ENCODE measurements at regions not wholly inside any gene's neighbourhood (a gene's known extent, or its start where the extent isn't known, plus 50 kb on each side); places are given as distances from the start of the nearest gene placed in this dataset.

DNA sequence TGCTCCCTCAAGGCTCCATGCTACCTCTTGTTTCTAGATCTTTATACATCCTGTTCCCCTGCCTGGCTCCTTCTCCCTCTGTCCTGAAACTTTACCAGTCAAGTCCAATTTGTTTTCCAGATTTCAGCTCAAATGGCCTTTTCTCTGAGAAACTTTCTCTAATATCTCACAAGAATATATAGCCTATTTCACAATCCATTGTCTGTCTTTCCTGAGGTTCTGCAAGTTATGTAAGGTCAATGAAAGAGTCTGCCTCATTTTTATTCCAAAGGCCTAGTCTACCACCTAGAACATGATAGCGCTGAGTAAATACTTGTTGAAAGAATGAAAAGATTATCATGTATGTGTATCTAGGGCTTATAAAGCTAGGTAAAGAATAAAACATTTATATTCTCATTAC, 348.8 kb downstream of the SPRY2 start (continued):
- no peak for TF ChIP-seq RFX5 (IDR thresholded peaks at IDR 0.05; ENCODE audit: low read depth, low read length)
- TF ChIP-seq E4F1 (IDR thresholded peaks at IDR 0.05; ENCODE audit: borderline replicate concordance, partially characterized antibody), result no peak
- TF ChIP-seq NFIC (IDR thresholded peaks at IDR 0.05; ENCODE audit: low read depth, low read length), result no peak
- no peak for TF ChIP-seq ZNF622 (IDR thresholded peaks at IDR 0.05)
- no peak for TF ChIP-seq CREB1 (IDR thresholded peaks at IDR 0.05; ENCODE audit: low read depth)
- TF ChIP-seq NR2C1 (IDR thresholded peaks at IDR 0.05), result no peak

DNA sequence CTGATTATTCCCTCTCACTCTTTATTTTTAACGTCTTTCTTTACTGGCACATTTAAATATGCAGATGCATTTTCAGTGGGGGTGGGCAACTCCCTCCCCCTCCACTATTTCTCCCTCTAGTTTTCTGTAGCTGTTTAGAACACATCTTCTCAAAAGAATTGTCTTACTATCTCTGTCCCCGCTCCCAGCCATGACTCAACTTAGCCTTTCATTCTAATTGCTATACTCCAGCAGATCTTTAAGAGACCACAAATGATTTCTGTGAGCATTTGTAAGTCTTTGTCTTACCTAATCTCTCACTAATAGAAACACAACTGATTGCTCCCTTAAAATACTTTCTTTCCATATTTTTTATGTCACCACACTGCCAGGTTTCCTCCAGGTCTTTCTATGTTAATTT, 350.9 kb downstream of the SPRY2 start:
- DNase-seq (ENCODE audit: low read depth, low spot score) (no peak), ATAC-seq (no peak), FAIRE-seq (no peak)
- Histone ChIP-seq H3K4me1 (ENCODE audit: control insufficient read depth, insufficient read depth, low read length) (no peaks in the 10 kb centered on the region), H3K36me3 (ENCODE audit: control insufficient read depth in 2 of 2, insufficient read depth in 2 of 2, low read length in 1 of 2) (no peaks in the 10 kb centered on the region), H3K27ac (ENCODE audit: control insufficient read depth, insufficient read depth) (no peak overlapping the region), H4K20me1 (ENCODE audit: control insufficient read depth, insufficient read depth) (no peaks in the 10 kb centered on the region), H3K9ac (ENCODE audit: control insufficient read depth, insufficient read depth, low read length) (no peak overlapping the region), H3K4me2 (ENCODE audit: control insufficient read depth, insufficient read depth) (no peak overlapping the region), H3K9me3 (replicated peaks; ENCODE audit: control insufficient read depth, insufficient read depth, low read length) (no peaks in the 10 kb centered on the region), H3K79me2 (ENCODE audit: control insufficient read depth, insufficient read depth, low read length) (no peaks in the 10 kb centered on the region), H3K27me3 (replicated peaks in 1 of 2; ENCODE audit: control insufficient read depth in 2 of 2, insufficient read depth in 2 of 2, low read length in 1 of 2) (no peaks in the 10 kb centered on the region), H3K4me3 (no peak overlapping the region), H2AFZ (ENCODE audit: control insufficient read depth, low read depth, low read length) (no peak overlapping the region)
- TF ChIP-seq FOXM1 (IDR thresholded peaks at IDR 0.05; ENCODE audit: low read depth, low read length) (no peak), RB1 (IDR thresholded peaks at IDR 0.05; ENCODE audit: borderline replicate concordance) (no peak), PAX8 (IDR thresholded peaks at IDR 0.05) (no peak), HCFC1 (IDR thresholded peaks at IDR 0.05; ENCODE audit: low read length) (no peak), CHD2 (IDR thresholded peaks at IDR 0.05; ENCODE audit: borderline replicate concordance, low read depth, low read length) (no peak), NFIC (IDR thresholded peaks at IDR 0.05; ENCODE audit: low read depth, low read length) (no peak), RCOR1 (conservative IDR thresholded peaks at IDR 0.05; ENCODE audit: low read depth, low read length) (no peak)
- TF ChIP-seq, protein P1, sequence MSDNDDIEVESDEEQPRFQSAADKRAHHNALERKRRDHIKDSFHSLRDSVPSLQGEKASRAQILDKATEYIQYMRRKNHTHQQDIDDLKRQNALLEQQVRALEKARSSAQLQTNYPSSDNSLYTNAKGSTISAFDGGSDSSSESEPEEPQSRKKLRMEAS (IDR thresholded peaks at IDR 0.05; ENCODE audit: low read depth, low read length), result no peak
- TF ChIP-seq, protein P2, sequence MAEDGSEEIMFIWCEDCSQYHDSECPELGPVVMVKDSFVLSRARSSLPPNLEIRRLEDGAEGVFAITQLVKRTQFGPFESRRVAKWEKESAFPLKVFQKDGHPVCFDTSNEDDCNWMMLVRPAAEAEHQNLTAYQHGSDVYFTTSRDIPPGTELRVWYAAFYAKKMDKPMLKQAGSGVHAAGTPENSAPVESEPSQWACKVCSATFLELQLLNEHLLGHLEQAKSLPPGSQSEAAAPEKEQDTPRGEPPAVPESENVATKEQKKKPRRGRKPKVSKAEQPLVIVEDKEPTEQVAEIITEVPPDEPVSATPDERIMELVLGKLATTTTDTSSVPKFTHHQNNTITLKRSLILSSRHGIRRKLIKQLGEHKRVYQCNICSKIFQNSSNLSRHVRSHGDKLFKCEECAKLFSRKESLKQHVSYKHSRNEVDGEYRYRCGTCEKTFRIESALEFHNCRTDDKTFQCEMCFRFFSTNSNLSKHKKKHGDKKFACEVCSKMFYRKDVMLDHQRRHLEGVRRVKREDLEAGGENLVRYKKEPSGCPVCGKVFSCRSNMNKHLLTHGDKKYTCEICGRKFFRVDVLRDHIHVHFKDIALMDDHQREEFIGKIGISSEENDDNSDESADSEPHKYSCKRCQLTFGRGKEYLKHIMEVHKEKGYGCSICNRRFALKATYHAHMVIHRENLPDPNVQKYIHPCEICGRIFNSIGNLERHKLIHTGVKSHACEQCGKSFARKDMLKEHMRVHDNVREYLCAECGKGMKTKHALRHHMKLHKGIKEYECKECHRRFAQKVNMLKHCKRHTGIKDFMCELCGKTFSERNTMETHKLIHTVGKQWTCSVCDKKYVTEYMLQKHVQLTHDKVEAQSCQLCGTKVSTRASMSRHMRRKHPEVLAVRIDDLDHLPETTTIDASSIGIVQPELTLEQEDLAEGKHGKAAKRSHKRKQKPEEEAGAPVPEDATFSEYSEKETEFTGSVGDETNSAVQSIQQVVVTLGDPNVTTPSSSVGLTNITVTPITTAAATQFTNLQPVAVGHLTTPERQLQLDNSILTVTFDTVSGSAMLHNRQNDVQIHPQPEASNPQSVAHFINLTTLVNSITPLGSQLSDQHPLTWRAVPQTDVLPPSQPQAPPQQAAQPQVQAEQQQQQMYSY (CRISPR knock-in tag; IDR thresholded peaks at IDR 0.05), result no peak
- ChIA-PET RAD21 (ENCODE audit: unreplicated experiment) (no interaction called here), SMC1A (ENCODE audit: uncharacterized antibody, unreplicated experiment) (interaction anchor here (0.6 to 2.7 kb wide), 3 partner anchors 8 to 58 kb away, joined by 3 to 12 read pairs (median 4); no protein-coding TSS in a partner anchor), CTCF (interaction anchor here (0.7 to 2.3 kb wide), 2 partner anchors 8 to 311 kb away, joined by 3 to 10 read pairs; no protein-coding TSS in a partner anchor), POLR2A (no interaction called here)
- in situ Hi-C loops (cut with MboI) (no loop called here), intact Hi-C loops (cut with micrococcal nuclease; ENCODE audit: unreplicated experiment) (no loop called here)
- no TSS peak for BruUV-seq (replicated peaks)
- 0% methylated on average over 2 of the region's 2 CpGs for WGBS (ENCODE audit: insufficient coverage, insufficient replicate concordance, low lambda C conversion rate, missing lambda C conversion rate)

All from GM12878 (cell line).